HG03060 (cell line): ENCODE measurements at regions not wholly inside any gene's neighbourhood (a gene's known extent, or its start where the extent isn't known, plus 50 kb on each side); places are given as distances from the start of the nearest gene placed in this dataset.
"Not testable (repeated sequence)": the region's sequence is repeated elsewhere in the genome, so short reads cannot be mapped to it uniquely, and the experiment has no call there.

ENCODE experiments used
- ATAC-seq: cut with Tn5 transposase; IDR thresholded peaks from one replicate; pipeline ENCODE4 v1.9.1; 2021; ENCODE audit warnings: low read depth, moderate number of reproducible peaks; ENCODE audit not compliant: unreplicated experiment

GRCh38 chr5:118611332-118611945 lies 376.9 kb downstream of the DTWD2 start:
- no peak for ATAC-seq

GRCh38 chr5:118606940-118607339 lies 381.4 kb downstream of the DTWD2 start:
- no peak for ATAC-seq

GRCh38 chr5:118605761-118606160 lies 382.6 kb downstream of the DTWD2 start:
- ATAC-seq = no peak

GRCh38 chr5:118604106-118604505 lies 384.2 kb downstream of the DTWD2 start:
- no peak for ATAC-seq

- no peak for ATAC-seq
Observed at GRCh38 chr5:118603278-118603677, 385.1 kb downstream of the DTWD2 start.

- no peak for ATAC-seq
Observed at GRCh38 chr5:118598311-118598710, 390.0 kb downstream of the DTWD2 start.

- no peak for ATAC-seq
Observed at GRCh38 chr5:118597543-118597942, 390.8 kb downstream of the DTWD2 start.

- no peak for ATAC-seq
Observed at GRCh38 chr5:118596255-118596654, 392.1 kb downstream of the DTWD2 start.

GRCh38 chr5:118593003-118593328 lies 395.4 kb downstream of the DTWD2 start:
- no peak for ATAC-seq

- no peak for ATAC-seq
Observed at GRCh38 chr5:118592229-118593002, 395.9 kb downstream of the DTWD2 start.

- ATAC-seq = no peak
Observed at GRCh38 chr5:118590806-118591205, 397.5 kb downstream of the DTWD2 start.

GRCh38 chr5:118580949-118581348 lies 407.4 kb downstream of the DTWD2 start:
- ATAC-seq = no peak

GRCh38 chr5:118578093-118578492 lies 410.3 kb downstream of the DTWD2 start:
- ATAC-seq = no peak

GRCh38 chr5:118577621-118578020 lies 410.7 kb downstream of the DTWD2 start:
- no peak for ATAC-seq

- ATAC-seq = not testable (repeated sequence)
Observed at GRCh38 chr5:118570276-118570675, 418.1 kb downstream of the DTWD2 start.

- ATAC-seq = not testable (repeated sequence)
Observed at GRCh38 chr5:118569596-118569995, 418.8 kb downstream of the DTWD2 start.

- ATAC-seq = no peak
Observed at GRCh38 chr5:118565335-118565971, 422.9 kb downstream of the DTWD2 start.

GRCh38 chr5:118561971-118562370 lies 426.4 kb downstream of the DTWD2 start:
- no peak for ATAC-seq

- ATAC-seq = no peak
Observed at GRCh38 chr5:118561235-118561634, 427.1 kb downstream of the DTWD2 start.

GRCh38 chr5:118558871-118559270 lies 429.5 kb downstream of the DTWD2 start:
- ATAC-seq = no peak

- no peak for ATAC-seq
Observed at GRCh38 chr5:118557251-118557661, 431.1 kb downstream of the DTWD2 start.

- no peak for ATAC-seq
Observed at GRCh38 chr5:118556792-118557191, 431.6 kb downstream of the DTWD2 start.
